ENCODE measurements at regions not wholly inside any gene's neighbourhood (a gene's known extent, or its start where the extent isn't known, plus 50 kb on each side); places are given as distances from the start of the nearest gene placed in this dataset.

- no peak for DNase-seq
Measured at GRCh38 chr1:25100151-25100833, 132.0 kb downstream of the SYF2 start.

GRCh38 chr1:25099343-25099951 is 132.9 kb downstream of the SYF2 start:
- DNase-seq: peak; percentile 54

- DNase-seq: no peak
Measured at GRCh38 chr1:25098717-25099116, 133.6 kb downstream of the SYF2 start.

- DNase-seq: no peak
Measured at GRCh38 chr1:25096307-25097150, 135.8 kb downstream of the SYF2 start.

- DNase-seq: no peak
Measured at GRCh38 chr1:25095635-25096200, 136.6 kb downstream of the SYF2 start.

- DNase-seq: no peak
Measured at GRCh38 chr1:25094995-25095394, 137.3 kb downstream of the SYF2 start.

- DNase-seq: no peak
Measured at GRCh38 chr1:25094229-25094628, 138.1 kb downstream of the SYF2 start.

GRCh38 chr1:25091658-25092057 is 140.6 kb downstream of the SYF2 start:
- DNase-seq: no peak

- no peak for DNase-seq
Measured at GRCh38 chr1:25090707-25091422, 141.4 kb downstream of the SYF2 start.

GRCh38 chr1:25089772-25090171 is 142.5 kb downstream of the SYF2 start:
- no peak for DNase-seq

GRCh38 chr1:25088946-25089345 is 143.4 kb downstream of the SYF2 start:
- DNase-seq: no peak

GRCh38 chr1:25088180-25088701 is 144.1 kb downstream of the SYF2 start:
- DNase-seq: no peak

- no peak for DNase-seq
Measured at GRCh38 chr1:25086518-25087079, 145.7 kb downstream of the SYF2 start.

- no peak for DNase-seq
Measured at GRCh38 chr1:25084407-25084806, 147.9 kb downstream of the SYF2 start.

GRCh38 chr1:25083481-25084345 is 148.6 kb downstream of the SYF2 start:
- no peak for DNase-seq

GRCh38 chr1:25082995-25083394 is 149.3 kb downstream of the SYF2 start:
- DNase-seq: no peak

GRCh38 chr1:25082216-25082899 is 149.9 kb downstream of the SYF2 start:
- no peak for DNase-seq

- no peak for DNase-seq
Measured at GRCh38 chr1:25081496-25081895, 150.8 kb downstream of the SYF2 start.

GRCh38 chr1:25080294-25081209 is 150.5 kb upstream of the RUNX3 start:
- DNase-seq: no peak

GRCh38 chr1:25079048-25079447 is 149.0 kb upstream of the RUNX3 start:
- DNase-seq: no peak
